ENCODE measurements at regions not wholly inside any gene's neighbourhood (a gene's known extent, or its start where the extent isn't known, plus 50 kb on each side); places are given as distances from the start of the nearest gene placed in this dataset.

- H3K36me3 ChIP-seq (ENCODE audit: control insufficient read depth, insufficient read depth, low read length): no peaks in the 10 kb centered on the region
- H3K27me3 ChIP-seq (ENCODE audit: control insufficient read depth, insufficient read depth, low read length): no peaks in the 10 kb centered on the region
- no peak overlapping the region for H3K27ac ChIP-seq
- no peak overlapping the region for H3K4me3 ChIP-seq (ENCODE audit: low read depth, low read length)
- H3K9me3 ChIP-seq (ENCODE audit: control insufficient read depth, low read length): no peaks in the 10 kb centered on the region
- no peak overlapping the region for H3K4me2 ChIP-seq (ENCODE audit: low read length)
- no peaks in the 10 kb centered on the region for H3K79me2 ChIP-seq
- no peak overlapping the region for H2AFZ ChIP-seq
- no peak for TF ChIP-seq CTCF (IDR thresholded peaks at IDR 0.05)
- H3K4me1 ChIP-seq: no peaks in the 10 kb centered on the region
- no peak overlapping the region for H3K9ac ChIP-seq
Observed at GRCh38 chr2:14422426-14422825, 210.1 kb upstream of the LRATD1 start.

- no peak for TF ChIP-seq CTCF (IDR thresholded peaks at IDR 0.05)
Observed at GRCh38 chr2:14423145-14423906, 209.2 kb upstream of the LRATD1 start.

DNA sequence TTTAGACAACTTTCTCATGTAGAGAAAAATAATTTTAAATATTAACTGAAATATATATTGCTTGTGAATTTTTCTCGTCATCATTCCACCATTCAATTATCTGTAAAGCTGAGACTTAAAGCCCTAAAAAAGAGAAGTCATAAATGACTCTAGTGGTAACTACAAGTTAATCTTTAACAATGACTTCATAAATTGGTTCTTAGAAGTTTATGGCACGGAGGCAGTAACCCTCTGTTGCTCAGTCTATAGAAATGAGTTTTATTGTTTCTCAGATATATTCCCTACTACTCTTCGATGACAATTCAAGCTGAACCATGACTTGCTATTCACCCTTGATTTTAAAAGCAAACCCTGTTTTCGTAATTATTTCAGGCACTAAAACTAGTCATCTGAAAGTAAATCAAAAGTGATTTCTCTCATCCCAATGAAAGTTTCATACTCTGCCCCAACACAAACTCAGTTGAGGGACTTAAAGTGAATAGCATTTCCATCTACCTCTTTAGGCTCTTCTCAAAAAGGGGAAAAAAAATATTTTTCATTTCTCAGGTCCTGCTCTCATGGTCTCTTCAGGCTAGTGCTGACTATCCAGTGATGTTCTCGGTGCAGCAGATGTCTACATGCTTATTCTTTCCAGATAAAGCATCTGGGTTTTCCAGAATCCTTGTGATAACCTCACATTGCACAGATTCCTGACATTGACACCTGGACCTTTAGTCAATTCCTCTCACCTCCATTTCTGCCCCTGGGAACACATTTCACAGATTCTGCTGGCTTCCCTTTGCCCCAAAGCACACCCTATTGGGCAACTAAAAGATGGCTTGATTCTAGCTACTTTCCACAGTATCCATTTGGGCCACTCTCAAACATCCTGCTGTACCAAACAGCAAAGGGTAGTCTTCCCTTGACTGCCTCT, 207.8 kb upstream of the LRATD1 start:
- Histone ChIP-seq H2AFZ (no peak overlapping the region), H3K27ac (no peak overlapping the region), H3K36me3 (ENCODE audit: control insufficient read depth, insufficient read depth, low read length) (no peaks in the 10 kb centered on the region), H3K9me3 (ENCODE audit: control insufficient read depth, low read length) (no peaks in the 10 kb centered on the region), H3K4me1 (no peaks in the 10 kb centered on the region), H3K79me2 (no peaks in the 10 kb centered on the region), H3K27me3 (ENCODE audit: control insufficient read depth, insufficient read depth, low read length) (no peaks in the 10 kb centered on the region), H3K4me3 (ENCODE audit: low read depth, low read length) (no peak overlapping the region), H3K4me2 (ENCODE audit: low read length) (no peak overlapping the region), H3K9ac (no peak overlapping the region)
- TF ChIP-seq CTCF (IDR thresholded peaks at IDR 0.05): no peak

More at GRCh38 chr2:14423145-14423906, 209.2 kb upstream of the LRATD1 start:
- Histone ChIP-seq H3K9me3 (ENCODE audit: control insufficient read depth, low read length) (no peaks in the 10 kb centered on the region), H3K9ac (no peak overlapping the region), H3K27me3 (ENCODE audit: control insufficient read depth, insufficient read depth, low read length) (no peaks in the 10 kb centered on the region), H2AFZ (no peak overlapping the region), H3K27ac (no peak overlapping the region), H3K36me3 (ENCODE audit: control insufficient read depth, insufficient read depth, low read length) (no peaks in the 10 kb centered on the region), H3K4me1 (no peaks in the 10 kb centered on the region), H3K4me3 (ENCODE audit: low read depth, low read length) (no peak overlapping the region), H3K4me2 (ENCODE audit: low read length) (no peak overlapping the region), H3K79me2 (no peaks in the 10 kb centered on the region)

DNA sequence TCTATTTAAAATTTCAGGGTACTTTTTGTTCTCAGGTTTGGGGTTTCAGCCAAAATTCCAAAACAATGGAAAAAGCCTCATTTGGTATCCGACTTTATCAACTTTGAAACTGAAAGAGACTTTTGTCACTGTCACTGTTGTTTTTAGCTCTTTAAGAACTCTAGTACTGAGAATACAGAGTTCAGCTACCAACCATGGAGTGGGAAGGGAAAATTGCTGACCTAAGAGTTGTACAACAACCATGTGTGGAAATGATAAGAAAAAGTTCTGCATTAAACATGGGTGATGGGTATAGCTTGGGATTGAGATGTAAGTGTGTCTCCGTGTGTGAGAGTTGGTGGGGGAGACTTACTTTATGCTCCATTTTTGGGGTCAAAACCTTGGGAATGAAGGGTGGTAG, 206.6 kb upstream of the LRATD1 start:
- Histone ChIP-seq H2AFZ (no peak overlapping the region), H3K4me3 (ENCODE audit: low read depth, low read length) (no peak overlapping the region), H3K9ac (no peak overlapping the region), H3K27ac (no peak overlapping the region), H3K36me3 (ENCODE audit: control insufficient read depth, insufficient read depth, low read length) (no peaks in the 10 kb centered on the region), H3K9me3 (ENCODE audit: control insufficient read depth, low read length) (no peaks in the 10 kb centered on the region), H3K4me1 (no peaks in the 10 kb centered on the region), H3K27me3 (ENCODE audit: control insufficient read depth, insufficient read depth, low read length) (no peaks in the 10 kb centered on the region), H3K4me2 (ENCODE audit: low read length) (no peak overlapping the region), H3K79me2 (no peaks in the 10 kb centered on the region)
- no peak for TF ChIP-seq CTCF (IDR thresholded peaks at IDR 0.05)

Data from parathyroid adenoma (tissue), 2 donors.